ENCODE measurements at regions not wholly inside any gene's neighbourhood (a gene's known extent, or its start where the extent isn't known, plus 50 kb on each side); places are given as distances from the start of the nearest gene placed in this dataset.

GRCh38 chr3:713006-713621, 379.7 kb upstream of the CNTN6 start:
- H3K9me3 ChIP-seq (ENCODE audit: insufficient read depth, low read depth, low read length), result peaks cover 6% of the 10 kb centered on the region; the same call in 1 of the 2 replicates
- no peaks in the 10 kb centered on the region for H3K9me2 ChIP-seq (replicated peaks; ENCODE audit: low read depth, low read length)
- TF ChIP-seq CTCF (conservative IDR thresholded peaks at IDR 0.05; ENCODE audit: low read length) (no peak), EZH2phosphoT487 (IDR thresholded peaks at IDR 0.05; ENCODE audit: borderline replicate concordance) (no peak)
- no peak overlapping the region for H3K4me2 ChIP-seq (ENCODE audit: low read depth, low read length, poor library complexity, severe bottlenecking)
- no peaks in the 10 kb centered on the region for H3F3A ChIP-seq (ENCODE audit: low read depth)
- H3K27me3 ChIP-seq (ENCODE audit: insufficient read depth, low read length, poor library complexity, severe bottlenecking), result no peaks in the 10 kb centered on the region
- H3K4me1 ChIP-seq (ENCODE audit: insufficient read depth, low read length, poor library complexity, severe bottlenecking), result no peaks in the 10 kb centered on the region
- no peak overlapping the region for H2AFZ ChIP-seq (ENCODE audit: low read length)
- no peaks in the 10 kb centered on the region for H3K79me2 ChIP-seq (ENCODE audit: insufficient read depth, low read length)
- H3K9ac ChIP-seq (ENCODE audit: low read depth, low read length, poor library complexity, severe bottlenecking), result no peak overlapping the region
- no peak overlapping the region for H3K4me3 ChIP-seq (ENCODE audit: low read length, poor library complexity, severe bottlenecking)
- H4K20me1 ChIP-seq (ENCODE audit: insufficient read depth, low read length, poor library complexity, severe bottlenecking), result no peaks in the 10 kb centered on the region
- no peaks in the 10 kb centered on the region for H3K36me3 ChIP-seq (ENCODE audit: insufficient read depth, low read length)

- H3K27me3 ChIP-seq (ENCODE audit: insufficient read depth, low read length, poor library complexity, severe bottlenecking), result no peaks in the 10 kb centered on the region
- no peak overlapping the region for H3K9ac ChIP-seq (ENCODE audit: low read depth, low read length, poor library complexity, severe bottlenecking)
- no peaks in the 10 kb centered on the region for H3K9me2 ChIP-seq (replicated peaks; ENCODE audit: low read depth, low read length)
- TF ChIP-seq CTCF (conservative IDR thresholded peaks at IDR 0.05; ENCODE audit: low read length) (no peak), EZH2phosphoT487 (IDR thresholded peaks at IDR 0.05; ENCODE audit: borderline replicate concordance) (no peak)
- H3K9me3 ChIP-seq (ENCODE audit: insufficient read depth, low read depth, low read length), result peaks cover 6% of the 10 kb centered on the region; the same call in 1 of the 2 replicates
- no peak overlapping the region for H3K4me3 ChIP-seq (ENCODE audit: low read length, poor library complexity, severe bottlenecking)
- no peaks in the 10 kb centered on the region for H3K79me2 ChIP-seq (ENCODE audit: insufficient read depth, low read length)
- no peaks in the 10 kb centered on the region for H3F3A ChIP-seq (ENCODE audit: low read depth)
- no peak overlapping the region for H3K4me2 ChIP-seq (ENCODE audit: low read depth, low read length, poor library complexity, severe bottlenecking)
- no peaks in the 10 kb centered on the region for H3K4me1 ChIP-seq (ENCODE audit: insufficient read depth, low read length, poor library complexity, severe bottlenecking)
- H3K36me3 ChIP-seq (ENCODE audit: insufficient read depth, low read length), result no peaks in the 10 kb centered on the region
- no peak overlapping the region for H2AFZ ChIP-seq (ENCODE audit: low read length)
- H4K20me1 ChIP-seq (ENCODE audit: insufficient read depth, low read length, poor library complexity, severe bottlenecking), result no peaks in the 10 kb centered on the region
These were observed 378.7 kb upstream of the CNTN6 start for GRCh38 chr3:713947-714620.

GRCh38 chr3:721086-721485, 371.7 kb upstream of the CNTN6 start:
- H3K4me3 ChIP-seq (ENCODE audit: low read length, poor library complexity, severe bottlenecking), result no peak overlapping the region
- no peaks in the 10 kb centered on the region for H4K20me1 ChIP-seq (ENCODE audit: insufficient read depth, low read length, poor library complexity, severe bottlenecking)
- no peaks in the 10 kb centered on the region for H3K36me3 ChIP-seq (ENCODE audit: insufficient read depth, low read length)
- no peak overlapping the region for H3K4me2 ChIP-seq (ENCODE audit: low read depth, low read length, poor library complexity, severe bottlenecking)
- TF ChIP-seq EZH2phosphoT487 (IDR thresholded peaks at IDR 0.05; ENCODE audit: borderline replicate concordance) (no peak), CTCF (conservative IDR thresholded peaks at IDR 0.05; ENCODE audit: low read length) (no peak)
- no peaks in the 10 kb centered on the region for H3K27me3 ChIP-seq (ENCODE audit: insufficient read depth, low read length, poor library complexity, severe bottlenecking)
- H3F3A ChIP-seq (ENCODE audit: low read depth), result no peaks in the 10 kb centered on the region
- no peak overlapping the region for H3K9ac ChIP-seq (ENCODE audit: low read depth, low read length, poor library complexity, severe bottlenecking)
- H2AFZ ChIP-seq (ENCODE audit: low read length), result no peak overlapping the region
- H3K9me2 ChIP-seq (replicated peaks; ENCODE audit: low read depth, low read length), result no peaks in the 10 kb centered on the region
- no peaks in the 10 kb centered on the region for H3K4me1 ChIP-seq (ENCODE audit: insufficient read depth, low read length, poor library complexity, severe bottlenecking)
- H3K79me2 ChIP-seq (ENCODE audit: insufficient read depth, low read length), result no peaks in the 10 kb centered on the region
- H3K9me3 ChIP-seq (ENCODE audit: insufficient read depth, low read depth, low read length), result peaks cover 3% of the 10 kb centered on the region; the same call in 1 of the 2 replicates

All from Loucy (cell line).